HCT116 (cell line): ENCODE measurements at regions not wholly inside any gene's neighbourhood (a gene's known extent, or its start where the extent isn't known, plus 50 kb on each side); places are given as distances from the start of the nearest gene placed in this dataset.

Experiments
- ATAC-seq: fragments of 200-7000 bp; cut with Tn5 transposase; 2 replicates; pipeline ENCODE4 v1.9.1; 2020; ENCODE audit warnings: mild to moderate bottlenecking, moderate library complexity
- BruUV-seq: library from RNA; stranded (reverse); fragments of 400-500 nt; replicated peaks from 2 replicates; lab custom pipeline; 2021; lab: Mats Ljungman, UMichigan
- CTCF ChIA-PET: fragments of 300-600 bp; sonication (Branson Sonifier 250); formaldehyde crosslinking; loops from one replicate; lab custom pipeline; 2021; ENCODE audit warnings: antibody characterized with exemption; lab: Charles Lee
- POLR2A ChIA-PET: fragments of 300-600, 350-600 bp; sonication (Branson Sonifier 250); formaldehyde crosslinking; loops from one replicate; lab custom pipeline; 2021; ENCODE audit warnings: antibody characterized with exemption; lab: Charles Lee
- RAD21 ChIA-PET, 2 experiments: fragments of 300-600 bp; sonication (Branson Sonifier 250); formaldehyde crosslinking; loops; one replicate each; lab custom pipeline; 2023; ENCODE audit warnings: low total read pairs in 2 of 2; ENCODE audit not compliant: uncharacterized antibody in 2 of 2, unreplicated experiment in 2 of 2, low non-redundant PET in 1 of 2; lab: Charles Lee
- DNase-seq: peaks from one replicate; pipeline ENCODE4 v3.0.0-alpha.2; 2010; ENCODE audit warnings: low read depth, low spot score
- H2AFZ ChIP-seq: fragments of 200-600 bp; shearing (Covaris generic), sonication (generic); 2 replicates; pipeline ENCODE4 v1.6.1; 2017; ENCODE audit warnings: low read depth, mixed run types, mixed read lengths, antibody characterized with exemption, low read length; ENCODE audit not compliant: poor library complexity, severe bottlenecking
- H3K27ac ChIP-seq: 2 replicates; pipeline ENCODE4 v1.5.1; 2012; ENCODE audit warnings: low read depth, low read length
- H3K27me3 ChIP-seq: fragments of 200-600 bp; sonication (generic); 2 replicates; pipeline ENCODE4 v1.6.1; 2016; ENCODE audit warnings: mixed run types, low read length, mixed read lengths; ENCODE audit not compliant: insufficient read depth
- H3K36me3 ChIP-seq, 2 experiments: fragments of 200-500 bp in 1 of 2; fragments of 200-600 bp in 1 of 2; sonication (Bioruptor generic) in 1 of 2; sonication (generic) in 1 of 2; 2 replicates each; pipeline versions ENCODE4 v1.5.1 to v1.6.1; 2014 to 2016; ENCODE audit warnings: low read length in 2 of 2, inconsistent platforms in 1 of 2, mixed read lengths in 1 of 2, mixed run types in 1 of 2; ENCODE audit not compliant: insufficient read depth in 2 of 2, control insufficient read depth in 1 of 2
- H3K4me1 ChIP-seq, 2 experiments: fragments of 200-600 bp in 1 of 2; sonication (generic) in 1 of 2; 2 replicates each; pipeline versions ENCODE4 v1.5.1 to v1.6.1; 2012 to 2017; ENCODE audit warnings: low read length in 2 of 2, inconsistent platforms in 1 of 2, mild to moderate bottlenecking in 1 of 2, mixed read lengths in 1 of 2, mixed run types in 1 of 2, moderate library complexity in 1 of 2; ENCODE audit not compliant: insufficient read depth in 2 of 2, control insufficient read depth in 1 of 2
- H3K4me2 ChIP-seq: fragments of 200-600 bp; sonication (generic); 2 replicates; pipeline ENCODE4 v1.6.1; 2017; ENCODE audit warnings: mixed run types, low read length, mixed read lengths
- H3K4me3 ChIP-seq, 2 experiments: fragments of 200-600 bp in 1 of 2; sonication (generic) in 1 of 2; replicated peaks in 1 of 2; 2 replicates each; pipeline ENCODE4 v1.5.1; 2011 to 2016; ENCODE audit warnings: low read length in 2 of 2, control low read depth in 1 of 2, low read depth in 1 of 2, mild to moderate bottlenecking in 1 of 2, mixed read lengths in 1 of 2, mixed run types in 1 of 2
- H3K79me2 ChIP-seq: fragments of 200-600 bp; sonication (generic); 2 replicates; pipeline ENCODE4 v1.6.1; 2017; ENCODE audit warnings: mild to moderate bottlenecking, mixed run types, low read length, moderate library complexity, mixed read lengths; ENCODE audit not compliant: insufficient read depth
- H3K9ac ChIP-seq: fragments of 200-600 bp; sonication (generic); 2 replicates; pipeline ENCODE4 v1.6.1; 2016; ENCODE audit warnings: low read length, mixed read lengths
- H3K9me2 ChIP-seq: fragments of 200-600 bp; sonication (generic), shearing (Covaris generic); 2 replicates; pipeline ENCODE4 v1.6.1; 2017; ENCODE audit warnings: mixed run types, mild to moderate bottlenecking, moderate library complexity; ENCODE audit not compliant: insufficient read depth
- H3K9me3 ChIP-seq, 2 experiments: fragments of 200-500 bp in 1 of 2; fragments of 200-600 bp in 1 of 2; sonication (Bioruptor generic) in 1 of 2; sonication (generic) in 1 of 2; 2 replicates each; pipeline ENCODE4 v1.6.1; 2014 to 2017; ENCODE audit warnings: low read length in 2 of 2, mixed read lengths in 2 of 2, inconsistent platforms in 1 of 2, low read depth in 1 of 2, mild to moderate bottlenecking in 1 of 2, mixed run types in 1 of 2, moderate library complexity in 1 of 2; ENCODE audit not compliant: control insufficient read depth in 1 of 2, insufficient read depth in 1 of 2
- H4K20me1 ChIP-seq: fragments of 200-600 bp; sonication (generic), shearing (Covaris generic); 2 replicates; pipeline ENCODE4 v1.6.1; 2017; ENCODE audit warnings: mixed run types, mild to moderate bottlenecking, moderate library complexity; ENCODE audit not compliant: insufficient read depth
- CEBPB ChIP-seq: IDR thresholded peaks from 2 replicates; pipeline ENCODE4 v1.6.1; 2012; ENCODE audit warnings: low read depth
- CTCF ChIP-seq, 3 experiments: fragments of 200-600 bp in 1 of 3; sonication (generic) in 1 of 3; IDR thresholded peaks in 2 of 3; conservative IDR thresholded peaks in 1 of 3; 2 replicates each; pipeline ENCODE4 v1.5.1; 2012 to 2017; ENCODE audit warnings: low read depth in 2 of 3, low read length in 2 of 3, antibody characterized with exemption in 1 of 3, borderline replicate concordance in 1 of 3, control low read depth in 1 of 3, mild to moderate bottlenecking in 1 of 3, mixed read lengths in 1 of 3, mixed run types in 1 of 3, moderate library complexity in 1 of 3; ENCODE audit not compliant: insufficient read depth in 1 of 3
- EZH2 ChIP-seq: fragments of 200-600 bp; sonication (generic); IDR thresholded peaks from 2 replicates; pipeline ENCODE4 v1.6.1; 2017; ENCODE audit warnings: antibody characterized with exemption, mixed run types
- REST ChIP-seq: IDR thresholded peaks from 2 replicates; pipeline ENCODE4 v1.6.1; 2012; ENCODE audit warnings: low read depth
- TCF7L2 ChIP-seq: IDR thresholded peaks from 2 replicates; pipeline ENCODE4 v1.7.0; 2011; ENCODE audit warnings: borderline replicate concordance, inconsistent platforms; ENCODE audit not compliant: insufficient read depth, insufficient read length; ENCODE audit errors: extremely low read depth
- intact Hi-C: fragments of 100-400 bp; cut with micrococcal nuclease; formaldehyde crosslinking; loops from 2 replicates; pipeline ENCODE4 v1.10.0; 2022

DNA sequence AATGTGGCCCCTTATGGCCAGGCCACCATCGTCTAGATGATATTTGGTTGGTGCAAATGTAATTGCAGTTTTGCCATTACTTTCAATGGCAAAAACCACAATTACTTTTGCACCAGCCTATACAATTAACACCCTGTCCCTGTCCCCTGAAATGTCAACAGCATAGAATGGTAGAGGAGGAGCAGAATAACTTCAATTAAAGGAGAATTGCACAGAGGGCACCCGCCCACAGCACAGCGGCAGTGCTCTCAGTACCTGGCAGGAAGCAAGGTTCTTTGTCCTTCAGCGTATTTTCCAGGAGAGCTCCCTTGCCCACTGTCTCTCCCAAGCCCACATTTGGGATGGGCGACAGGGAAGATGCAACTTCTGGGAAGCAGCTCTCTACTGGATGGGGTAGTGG is 115.3 kb downstream of the TRIM29 start (continued):
- TF ChIP-seq CTCF (IDR thresholded peaks at IDR 0.05 in 2 of 3, conservative IDR thresholded peaks at IDR 0.05 in 1 of 3; ENCODE audit: borderline replicate concordance in 1 of 3, insufficient read depth in 1 of 3, low read depth in 2 of 3, low read length in 2 of 3) (no peak), TCF7L2 (no peak)
- TF ChIP-seq, all 23 proteins: peak for 0

DNA sequence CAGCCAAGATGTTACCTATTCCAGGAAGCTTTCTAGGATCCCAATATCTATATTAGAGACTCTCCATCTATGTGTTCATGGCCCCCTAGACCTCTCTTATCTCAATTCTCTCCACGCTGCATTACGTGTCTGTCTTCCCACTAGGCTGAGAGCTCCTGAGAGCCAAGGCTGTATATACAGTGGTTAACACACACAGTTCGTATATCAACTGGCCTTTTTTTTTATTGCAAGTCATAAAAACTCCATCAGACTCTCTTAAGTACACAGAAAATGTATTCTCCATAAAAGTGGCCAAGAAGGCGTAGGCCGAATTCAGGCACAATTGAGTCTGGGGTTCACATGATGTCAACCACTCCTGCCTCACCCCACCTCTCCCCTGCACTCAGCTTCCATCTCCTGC is 115.9 kb downstream of the TRIM29 start:
- Histone ChIP-seq H3K79me2 (no peaks in the 10 kb centered on the region), H3K9ac (no peak overlapping the region), H3K27ac (no peak overlapping the region), H3K4me1 (no peaks in the 10 kb centered on the region), H3K9me3 (no peaks in the 10 kb centered on the region), H4K20me1 (no peaks in the 10 kb centered on the region), H2AFZ (no peak overlapping the region), H3K27me3 (0 out of 2 replicates have a peak, but pooled peaks cover 9% of the 10 kb centered on the region), H3K4me3 (no peak overlapping the region), H3K9me2 (no peaks in the 10 kb centered on the region), H3K4me2 (no peak overlapping the region), H3K36me3 (no peaks in the 10 kb centered on the region)
- intact Hi-C loops, result no loop called here
- no TSS peak for BruUV-seq
- DNase-seq, result no peak
- no peak for ATAC-seq
- ChIA-PET RAD21 (no interaction called here), POLR2A (no interaction called here), CTCF (no interaction called here)
- TF ChIP-seq REST, result no peak
- TF ChIP-seq CTCF (IDR thresholded peaks at IDR 0.05 in 2 of 3, conservative IDR thresholded peaks at IDR 0.05 in 1 of 3; ENCODE audit: borderline replicate concordance in 1 of 3, insufficient read depth in 1 of 3, low read depth in 2 of 3, low read length in 2 of 3), result no peak
- no peak for TF ChIP-seq CEBPB
- TF ChIP-seq EZH2, result no peak
